ELR (cell line): ENCODE measurements at regions not wholly inside any gene's neighbourhood (a gene's known extent, or its start where the extent isn't known, plus 50 kb on each side); places are given as distances from the start of the nearest gene placed in this dataset.
A peak's percentile ranks its signal among the peaks of the same experiment; 100 is the strongest.

ENCODE experiments used
- DNase-seq: peaks from one replicate; pipeline ENCODE4 v3.0.0-alpha.2; 2015; ENCODE audit warnings: low read depth

DNA sequence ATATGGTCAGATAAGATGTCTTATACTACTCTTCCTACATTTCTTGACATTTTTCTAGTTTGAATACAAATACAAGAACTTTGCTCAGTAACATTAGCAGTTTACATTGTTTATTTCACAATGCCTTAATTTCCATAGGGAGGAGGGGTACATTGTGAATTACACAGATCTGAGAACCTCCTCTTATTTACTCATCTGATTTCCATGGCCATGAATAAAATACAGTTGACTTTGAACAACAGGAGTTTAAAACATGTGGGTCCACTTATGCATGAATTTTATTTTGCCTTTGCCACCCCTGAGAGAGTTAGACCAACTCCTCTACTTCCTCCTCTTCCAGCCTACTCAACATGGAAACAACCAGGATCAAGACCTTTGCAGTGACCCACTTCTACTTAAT lies 67.7 kb downstream of the MGST1 start:
- DNase-seq: no peak

DNA sequence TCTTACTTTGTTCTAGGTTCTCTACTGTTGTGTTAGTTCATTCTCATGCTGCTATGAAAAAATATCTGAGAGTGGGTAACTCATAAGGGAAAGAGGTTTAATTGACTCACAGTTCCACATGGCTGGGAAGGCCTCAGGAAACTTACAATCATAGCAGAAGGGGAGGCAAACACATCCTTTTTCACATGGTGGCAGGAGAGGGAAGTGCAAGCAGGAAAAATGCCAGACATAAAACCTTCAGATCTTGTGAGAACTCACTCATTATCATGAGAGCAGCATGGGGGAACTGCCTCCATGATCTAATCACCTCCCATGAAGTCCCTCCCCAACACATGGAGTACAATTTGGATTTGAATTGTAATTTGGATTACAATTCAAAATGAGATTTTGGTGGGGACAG lies 69.6 kb downstream of the MGST1 start:
- no peak for DNase-seq

DNA sequence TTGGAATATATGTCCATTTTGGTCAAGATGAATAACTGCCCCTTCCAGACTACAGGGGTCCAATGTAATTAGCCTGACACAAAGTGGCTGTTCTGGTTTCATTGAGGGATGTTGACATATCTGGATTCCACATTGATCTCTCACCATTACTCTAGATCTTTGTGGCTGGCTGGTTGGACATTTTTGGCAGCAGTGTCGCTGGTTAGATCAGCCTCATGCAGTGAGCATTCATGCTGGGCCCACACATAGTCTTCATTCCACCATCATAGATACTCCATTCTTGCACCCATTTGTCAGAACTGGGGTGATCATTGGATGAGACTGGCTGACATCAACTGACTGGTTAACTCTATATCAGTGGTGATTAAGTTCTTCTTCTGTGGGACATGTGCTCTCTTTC lies 74.4 kb downstream of the MGST1 start:
- no peak for DNase-seq

DNA sequence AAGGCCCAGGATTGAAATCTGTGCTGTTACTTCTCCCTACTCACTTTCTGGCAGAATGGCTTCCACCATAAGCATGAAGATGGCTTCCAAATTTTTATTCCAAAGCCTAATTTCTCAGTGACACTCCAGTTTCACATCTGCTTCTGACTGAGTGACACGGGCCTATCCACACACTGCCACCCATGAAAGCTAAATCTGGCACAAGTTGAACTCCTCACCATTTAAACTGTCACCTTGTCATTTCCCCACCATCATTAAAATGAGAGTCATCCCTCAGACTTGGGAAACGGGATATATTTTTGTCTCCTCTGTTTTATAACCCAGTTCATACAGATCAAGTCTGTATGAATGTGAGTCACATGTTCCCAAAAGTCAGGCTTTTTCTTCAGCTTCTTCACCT lies 77.1 kb downstream of the MGST1 start:
- no peak for DNase-seq

DNA sequence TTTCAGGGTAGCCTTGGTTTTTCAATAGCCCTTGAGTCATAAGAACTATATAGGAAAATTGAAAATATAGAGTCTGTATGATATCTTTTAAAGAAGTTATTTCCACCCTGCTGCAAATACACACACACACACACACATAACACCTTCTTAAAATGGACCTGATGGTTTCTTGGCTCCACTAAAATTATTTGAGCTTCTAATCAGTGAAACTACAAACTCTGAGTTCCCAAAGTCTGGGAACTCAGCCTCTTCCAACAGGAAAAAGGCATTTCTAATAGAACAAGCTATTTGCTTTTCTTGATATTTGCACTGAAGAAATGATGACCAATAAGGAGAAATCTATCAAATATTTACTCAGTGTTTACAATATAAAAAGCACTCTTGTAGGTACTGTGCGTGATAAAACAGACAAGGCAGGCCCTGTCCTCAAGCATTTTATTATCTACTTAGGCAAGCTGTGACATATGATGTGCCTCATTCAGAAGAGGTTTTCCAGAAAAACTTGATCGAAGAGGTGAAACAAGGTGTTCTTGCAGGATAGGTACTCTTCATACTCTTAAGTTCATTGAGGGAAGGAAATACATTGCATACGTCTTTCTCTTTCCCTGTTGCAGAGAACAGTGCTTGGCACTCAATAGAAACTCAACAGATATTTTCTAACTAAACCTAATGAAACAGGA lies 88.6 kb downstream of the MGST1 start:
- no peak for DNase-seq

- DNase-seq: no peak
Measured at GRCh38 chr12:16437281-16437816, 89.9 kb downstream of the MGST1 start.

GRCh38 chr12:16437926-16438325 lies 90.5 kb downstream of the MGST1 start:
- no peak for DNase-seq

GRCh38 chr12:16449459-16449858 lies 102.0 kb downstream of the MGST1 start:
- no peak for DNase-seq

- no peak for DNase-seq
Measured at GRCh38 chr12:16453319-16453718, 105.9 kb downstream of the MGST1 start.

DNA sequence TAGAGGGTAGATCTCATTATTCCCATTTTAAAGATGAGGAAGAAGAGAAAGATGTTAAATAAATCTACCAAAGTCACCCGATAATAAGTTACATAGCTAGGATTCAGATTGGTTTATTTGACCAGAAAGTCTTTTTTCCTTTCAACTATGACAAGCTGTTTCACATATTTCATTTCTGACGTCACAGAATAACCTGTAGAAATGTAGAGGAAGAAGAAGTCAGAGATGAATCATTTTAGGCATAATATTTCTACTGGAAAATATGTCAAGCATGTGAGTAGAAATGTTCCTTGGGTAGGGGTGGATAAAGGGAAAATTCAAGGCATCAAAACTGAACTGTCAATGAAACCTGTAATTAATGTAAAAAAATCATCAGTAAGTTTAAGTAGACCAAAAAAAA lies 107.0 kb downstream of the MGST1 start:
- peak; percentile 0 for DNase-seq

GRCh38 chr12:16458521-16459078 lies 111.2 kb downstream of the MGST1 start:
- DNase-seq: no peak

DNA sequence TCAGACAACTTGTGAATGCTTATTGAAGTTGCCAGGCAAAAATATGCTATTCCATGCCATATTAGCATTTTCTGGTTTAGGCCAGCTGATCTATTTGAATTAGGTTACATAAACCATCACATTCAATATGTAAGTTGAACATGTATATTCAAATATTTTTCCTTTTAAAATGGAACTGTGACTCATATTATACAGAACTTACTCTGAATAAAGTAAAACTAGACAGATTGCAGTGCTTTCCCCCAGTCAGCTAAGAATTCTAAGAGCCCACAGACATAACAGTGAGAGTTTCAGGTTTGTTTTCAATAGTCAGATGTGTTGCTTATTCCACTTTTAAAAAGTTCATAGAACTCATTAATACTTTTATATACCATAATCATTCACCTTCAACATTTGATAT lies 119.8 kb downstream of the MGST1 start:
- no peak for DNase-seq

DNA sequence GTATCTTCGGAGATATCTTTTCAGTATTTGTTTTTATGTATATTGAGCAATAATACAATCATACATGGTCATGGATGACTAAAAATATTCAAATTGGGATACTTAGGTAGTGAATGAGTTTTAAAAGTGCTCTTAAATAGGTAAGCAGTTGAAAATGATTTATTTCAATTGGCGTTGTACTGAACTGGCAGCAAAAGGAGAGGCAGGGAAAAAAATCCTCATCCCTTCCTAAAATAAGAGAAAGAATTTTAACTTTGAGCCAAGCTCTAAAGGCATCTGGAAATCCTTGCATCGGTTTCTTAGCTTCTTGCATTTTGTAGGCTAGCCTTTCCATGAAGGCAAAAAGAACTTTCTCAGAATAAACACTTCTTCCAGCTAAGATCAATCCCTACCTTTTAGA lies 125.2 kb downstream of the MGST1 start:
- DNase-seq: no peak

DNA sequence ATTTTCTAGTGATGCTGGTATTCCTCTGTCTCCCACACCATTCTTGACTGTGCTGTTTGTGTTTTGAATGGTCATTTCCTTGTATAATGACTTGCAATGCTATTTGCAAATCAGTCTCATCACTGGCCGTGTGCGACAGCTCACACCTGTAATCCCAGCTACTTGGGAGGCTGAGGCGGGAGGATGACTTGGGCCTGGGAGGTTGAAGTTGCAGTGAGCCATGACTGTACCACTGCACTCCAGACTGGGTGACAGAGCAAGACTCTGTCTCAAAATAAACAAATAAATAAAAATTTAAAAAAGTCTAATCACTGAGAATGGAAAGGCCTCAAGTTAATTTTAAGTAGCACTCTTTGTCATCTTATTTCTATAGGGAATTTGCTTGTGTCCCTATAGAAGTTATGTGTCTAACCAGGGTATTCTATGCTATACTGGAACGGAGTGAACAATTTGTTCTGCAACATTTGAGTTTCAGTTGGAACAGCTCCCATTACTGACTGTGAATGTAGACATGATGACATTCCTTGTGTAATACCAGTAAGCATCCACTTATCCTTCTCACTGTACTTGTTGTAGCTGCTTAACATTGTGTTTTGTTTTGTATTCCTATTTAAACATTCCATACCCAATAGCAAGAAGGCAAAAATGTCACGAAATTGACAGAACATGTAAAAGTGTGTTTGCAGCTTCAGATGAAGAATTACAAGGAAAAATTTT lies 126.3 kb downstream of the MGST1 start:
- no peak for DNase-seq

DNA sequence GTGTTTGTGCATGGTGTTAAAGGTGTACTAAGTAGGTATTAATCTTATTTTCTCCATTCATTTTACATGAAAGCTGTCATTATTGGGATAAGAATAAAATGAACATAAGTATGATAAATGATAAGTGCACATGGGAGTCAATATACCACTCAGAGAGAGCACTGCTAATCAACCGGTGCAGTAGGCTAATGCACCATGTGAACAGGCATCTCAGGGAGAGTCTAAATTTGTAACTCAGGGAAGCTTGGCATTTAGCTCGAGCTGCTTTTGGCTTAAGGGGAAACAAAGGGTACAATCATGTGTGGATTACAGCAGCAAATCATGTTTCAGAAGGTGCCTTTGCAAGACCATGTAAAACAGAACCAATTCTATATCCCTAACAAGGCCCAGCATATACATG lies 127.4 kb downstream of the MGST1 start:
- DNase-seq: no peak

- DNase-seq: no peak
Measured at GRCh38 chr12:16475521-16475920, 128.1 kb downstream of the MGST1 start.

- no peak for DNase-seq
Measured at GRCh38 chr12:16482726-16483125, 123.2 kb downstream of the LMO3 start.

- DNase-seq: no peak
Measured at GRCh38 chr12:16492240-16492639, 113.7 kb downstream of the LMO3 start.

- no peak for DNase-seq
Measured at GRCh38 chr12:16492820-16493797, 112.9 kb downstream of the LMO3 start.

DNA sequence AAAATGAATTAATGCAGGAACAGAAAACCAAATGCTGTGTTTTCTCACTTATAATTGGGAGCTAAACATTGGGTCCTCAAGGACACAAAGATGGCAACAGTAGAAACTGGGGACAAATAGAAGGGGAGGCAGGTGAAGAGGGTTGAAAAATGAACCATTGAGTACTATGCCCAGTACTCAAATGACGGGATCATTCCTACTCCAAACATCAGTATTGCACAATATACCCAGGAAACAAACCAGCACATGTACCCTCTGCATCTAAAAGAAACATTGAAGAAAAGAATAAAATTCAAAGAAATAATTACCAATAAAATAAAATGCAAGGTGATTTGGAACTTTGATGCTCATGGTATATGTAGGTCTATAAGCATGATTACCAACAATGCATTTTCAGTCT lies 110.8 kb downstream of the LMO3 start:
- DNase-seq: no peak
